Suprapubic skin (tissue), 4 donors: ENCODE measurements at regions not wholly inside any gene's neighbourhood (a gene's known extent, or its start where the extent isn't known, plus 50 kb on each side); places are given as distances from the start of the nearest gene placed in this dataset.

Experiments
- CTCF ChIP-seq, 2 donors: fragments of 200-600 bp in 1 of 2; fragments of 450-650 bp in 1 of 2; sonication (generic) in 1 of 2; IDR thresholded peaks; one replicate each; pipeline ENCODE4 v1.5.1; 2016 to 2019; ENCODE audit warnings: antibody characterized with exemption in 2 of 2, mild to moderate bottlenecking in 1 of 2, moderate library complexity in 1 of 2
- EP300 ChIP-seq: sonication (generic); formaldehyde crosslinking; IDR thresholded peaks from one replicate; pipeline ENCODE4 v1.6.1; 2017; ENCODE audit warnings: antibody characterized with exemption
- POLR2A ChIP-seq, 2 donors: fragments of 450-650 bp; IDR thresholded peaks; one replicate each; pipeline ENCODE4 v1.6.1; 2017; ENCODE audit warnings: antibody characterized with exemption in 2 of 2, mild to moderate bottlenecking in 2 of 2, moderate library complexity in 2 of 2
- POLR2AphosphoS5 ChIP-seq, 3 donors: sonication (generic); formaldehyde crosslinking; IDR thresholded peaks; one replicate each; pipeline ENCODE4 v1.6.1; 2017; ENCODE audit warnings: antibody characterized with exemption in 3 of 3

DNA sequence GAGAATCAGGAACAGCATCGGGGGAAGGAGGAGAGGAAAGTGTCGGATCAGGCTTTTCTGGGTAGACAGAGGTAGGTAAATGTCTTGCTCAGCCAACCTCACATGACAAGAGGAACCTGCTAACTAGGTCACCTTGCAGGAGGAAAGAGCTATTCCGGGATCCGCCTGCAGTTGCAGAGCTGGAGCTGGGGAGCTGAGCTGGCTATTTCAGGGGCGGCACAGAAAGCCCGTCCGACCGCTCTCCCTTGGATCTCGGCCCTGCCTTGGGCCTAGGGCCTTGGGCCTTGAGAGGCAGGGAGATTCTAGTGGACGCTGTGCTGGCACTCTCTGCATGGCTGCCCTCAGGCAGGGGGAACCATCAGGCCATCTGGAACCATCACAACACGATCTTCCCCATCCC, 56.5 kb upstream of the CTPS1 start:
- TF ChIP-seq CTCF (IDR thresholded peaks at IDR 0.05) (no peak), EP300 (no peak), POLR2A (IDR thresholded peaks at IDR 0.05) (no peak), POLR2AphosphoS5 (IDR thresholded peaks at IDR 0.05) (no peak)
